NT2/D1 (cell line): ENCODE measurements at regions not wholly inside any gene's neighbourhood (a gene's known extent, or its start where the extent isn't known, plus 50 kb on each side); places are given as distances from the start of the nearest gene placed in this dataset.

Experiments used
- SUZ12 ChIP-seq: IDR thresholded peaks from 2 replicates; pipeline ENCODE4 v1.6.1; 2011; ENCODE audit not compliant: insufficient read length, insufficient read depth; ENCODE audit errors: extremely low read depth
- YY1 ChIP-seq: IDR thresholded peaks from 2 replicates; pipeline ENCODE4 v1.6.1; 2011; ENCODE audit not compliant: insufficient read length, insufficient read depth

DNA sequence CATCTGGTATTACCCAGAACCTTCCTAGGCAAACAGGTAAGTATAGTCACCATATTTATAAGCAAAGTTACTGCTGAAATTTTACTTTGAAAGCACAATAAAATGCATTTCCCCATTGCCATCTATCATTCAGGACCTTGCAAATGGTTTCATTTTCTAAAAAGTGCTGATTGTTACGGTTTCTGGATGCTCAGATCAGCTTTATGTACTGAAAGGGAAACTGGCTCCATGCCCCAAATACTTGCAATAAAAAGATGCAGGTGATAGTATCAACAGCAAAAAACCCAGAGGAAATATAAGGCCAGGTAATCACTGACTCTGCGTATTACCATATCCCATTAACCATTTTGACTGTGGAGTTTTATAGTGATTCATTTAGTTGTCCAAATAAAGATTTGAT, 1150.7 kb upstream of the CRIM1 start:
- TF ChIP-seq SUZ12 (no peak), YY1 (no peak)
